NCI-H1694 (cell line): ENCODE measurements at regions not wholly inside any gene's neighbourhood (a gene's known extent, or its start where the extent isn't known, plus 50 kb on each side); places are given as distances from the start of the nearest gene placed in this dataset.
"Not testable (repeated sequence)": the region's sequence is repeated elsewhere in the genome, so short reads cannot be mapped to it uniquely, and the experiment has no call there.

ENCODE experiments used
- DNase-seq: peaks from one replicate; lab custom pipeline; 2025; lab: John Stamatoyannopoulos, UW

DNA sequence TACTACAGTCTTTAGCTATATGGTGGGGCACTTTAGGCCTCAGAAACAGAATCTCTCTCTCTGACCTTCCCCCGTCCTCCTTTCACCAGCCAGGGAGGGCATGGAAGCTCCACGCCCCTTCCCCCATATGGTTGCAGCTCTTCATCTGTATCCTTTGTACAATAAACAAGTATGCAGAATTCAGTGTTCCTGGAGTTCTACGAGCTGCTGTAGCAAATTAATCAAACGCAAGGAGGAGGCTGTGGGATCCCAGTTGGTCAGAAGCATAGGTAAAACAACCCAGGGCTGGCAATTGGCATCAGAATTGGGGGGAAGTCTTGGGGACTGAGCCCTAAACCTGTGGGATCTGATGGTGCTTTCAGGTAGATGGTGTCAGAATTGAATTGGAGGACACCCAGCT is 163.7 kb upstream of the NLRP1 start:
- no peak for DNase-seq

DNA sequence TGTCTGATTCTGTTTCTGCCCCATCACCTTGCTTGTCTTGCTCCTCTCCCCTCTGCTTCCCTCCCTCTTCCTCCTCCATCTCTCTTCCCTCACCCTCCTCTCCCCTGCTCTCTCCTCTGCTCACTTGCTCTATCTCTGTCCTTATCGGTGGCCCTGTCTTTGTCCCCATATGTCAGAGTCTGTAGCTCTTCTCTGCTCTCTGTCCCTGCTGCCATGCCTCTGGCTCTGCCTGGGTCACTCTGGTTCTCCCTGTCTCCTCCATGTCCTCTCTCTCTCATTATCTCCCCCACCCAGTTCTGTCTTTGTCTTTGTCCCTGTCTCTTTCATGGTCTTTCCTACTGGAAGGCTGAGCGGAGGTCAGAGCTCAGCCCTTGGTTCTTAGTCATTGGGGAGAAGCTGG is 169.1 kb upstream of the NLRP1 start:
- no peak for DNase-seq

DNA sequence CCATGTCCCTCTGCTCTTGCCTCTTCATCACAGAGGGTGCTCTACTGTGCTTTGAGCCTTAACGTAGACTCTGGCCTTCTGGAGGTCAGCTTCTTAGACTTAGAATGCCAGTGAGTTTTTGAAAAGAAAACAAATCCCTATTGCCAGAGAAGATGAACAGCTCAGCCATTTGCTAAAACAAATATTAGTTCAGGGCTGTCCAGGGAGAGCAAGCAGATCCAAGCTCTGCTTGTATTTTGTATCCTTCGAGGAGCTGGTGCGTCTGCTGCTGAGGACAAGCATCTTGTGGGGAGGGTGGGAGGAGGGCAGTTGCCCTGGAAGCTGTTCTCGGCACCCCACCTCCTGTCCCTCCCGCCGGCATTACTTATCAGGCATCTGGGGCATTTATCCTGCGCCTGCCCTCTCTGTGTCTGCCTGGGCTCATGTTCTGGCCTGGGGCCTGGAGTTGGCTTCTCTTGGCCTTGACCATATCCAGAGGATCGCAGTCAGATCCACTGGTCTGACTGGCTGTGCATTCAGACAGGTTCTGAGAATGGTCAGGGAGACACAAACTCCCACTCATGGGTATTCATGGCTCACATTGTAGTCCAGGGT is 173.1 kb upstream of the NLRP1 start:
- DNase-seq = no peak

DNA sequence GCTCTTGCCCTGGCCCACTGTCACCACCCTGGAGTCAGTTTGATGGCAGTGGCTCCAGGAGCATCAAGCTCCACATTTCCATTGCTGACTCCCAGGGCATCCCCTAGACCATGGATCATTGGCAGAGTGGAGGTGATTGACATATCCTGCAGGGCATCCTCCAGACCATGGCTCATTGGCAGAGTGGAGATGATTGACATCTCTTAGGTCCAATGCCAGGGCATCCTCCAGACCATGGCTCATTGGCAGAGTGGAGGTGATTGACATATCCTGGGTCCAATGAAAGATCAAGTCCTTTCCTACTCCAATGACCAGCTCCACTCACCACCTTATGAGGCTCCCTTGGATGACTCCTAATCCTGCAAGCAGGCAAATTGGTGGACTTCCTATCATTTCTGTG is 174.3 kb upstream of the NLRP1 start:
- no peak for DNase-seq

DNA sequence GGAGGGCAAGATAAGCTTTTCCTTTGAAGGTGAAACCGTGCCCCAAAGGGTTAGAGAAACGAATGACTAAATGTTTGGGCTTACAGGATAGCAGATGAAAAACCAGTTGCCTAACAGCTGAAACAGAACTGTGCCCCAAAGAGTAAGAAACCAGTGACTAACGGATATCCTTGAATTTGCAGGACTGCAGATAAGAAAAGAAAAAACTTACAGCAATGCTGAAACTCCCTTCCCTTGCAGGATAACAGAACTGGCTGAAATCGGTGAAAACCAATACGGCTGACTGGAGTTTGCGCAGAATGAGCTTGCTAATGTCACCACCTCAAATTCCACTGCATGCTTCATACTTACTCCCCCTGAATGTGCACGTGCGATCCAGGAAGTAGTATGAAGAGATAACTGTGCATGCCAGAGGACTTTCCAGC is 175.2 kb upstream of the NLRP1 start:
- DNase-seq = no peak

DNA sequence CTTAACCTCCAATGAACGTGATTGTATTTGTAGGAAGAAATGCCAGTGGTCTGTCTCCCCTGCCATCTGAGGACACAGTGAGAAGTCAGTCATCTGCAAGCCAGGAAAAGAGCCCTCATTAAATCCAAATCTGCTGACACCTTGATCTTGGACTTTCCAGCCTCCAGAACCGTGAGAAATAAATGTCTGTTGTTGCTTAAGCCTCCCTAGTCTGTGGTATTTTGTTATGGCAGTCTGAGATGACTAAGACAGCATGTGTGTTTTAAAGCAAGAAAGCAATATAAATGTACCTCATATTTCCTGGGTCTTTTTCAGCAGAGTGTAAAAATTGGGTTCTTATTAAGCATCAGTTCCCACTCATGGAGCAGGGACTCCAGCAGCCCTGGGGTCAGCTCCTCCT is 177.9 kb upstream of the NLRP1 start:
- DNase-seq = no peak

DNA sequence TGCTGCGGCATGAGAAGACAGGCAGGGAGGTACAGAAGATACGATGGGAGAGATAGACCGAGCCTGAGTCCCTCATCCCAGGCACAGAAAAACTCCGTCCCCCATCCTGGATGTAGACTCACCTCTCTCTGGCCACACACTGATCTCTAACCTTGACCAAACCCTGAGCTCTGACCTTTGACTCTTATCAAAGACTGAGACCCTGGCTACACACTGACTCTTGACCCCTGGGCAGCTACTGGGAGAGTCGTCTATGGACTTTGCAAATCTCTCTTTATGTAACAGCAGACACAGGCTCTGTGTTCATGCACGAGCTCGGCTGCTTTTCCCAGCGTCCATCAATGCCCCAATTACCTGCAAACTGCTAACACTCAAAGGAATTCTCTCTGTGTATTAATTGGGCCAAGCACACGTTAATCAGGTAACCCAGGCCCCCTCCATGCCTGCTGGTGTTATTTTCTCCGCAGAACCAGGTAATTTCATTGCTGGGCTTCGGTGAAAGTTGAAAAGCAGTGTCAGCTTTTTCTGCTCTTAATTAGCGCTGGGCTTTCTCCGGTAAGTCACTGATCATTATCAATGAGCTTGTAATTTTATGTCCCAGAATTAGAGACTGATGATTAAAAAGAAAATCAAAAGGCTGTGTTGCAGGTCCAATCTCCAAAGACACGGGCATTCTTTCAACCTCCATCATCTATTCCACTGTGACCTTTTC is 179.4 kb upstream of the NLRP1 start:
- no peak for DNase-seq

DNA sequence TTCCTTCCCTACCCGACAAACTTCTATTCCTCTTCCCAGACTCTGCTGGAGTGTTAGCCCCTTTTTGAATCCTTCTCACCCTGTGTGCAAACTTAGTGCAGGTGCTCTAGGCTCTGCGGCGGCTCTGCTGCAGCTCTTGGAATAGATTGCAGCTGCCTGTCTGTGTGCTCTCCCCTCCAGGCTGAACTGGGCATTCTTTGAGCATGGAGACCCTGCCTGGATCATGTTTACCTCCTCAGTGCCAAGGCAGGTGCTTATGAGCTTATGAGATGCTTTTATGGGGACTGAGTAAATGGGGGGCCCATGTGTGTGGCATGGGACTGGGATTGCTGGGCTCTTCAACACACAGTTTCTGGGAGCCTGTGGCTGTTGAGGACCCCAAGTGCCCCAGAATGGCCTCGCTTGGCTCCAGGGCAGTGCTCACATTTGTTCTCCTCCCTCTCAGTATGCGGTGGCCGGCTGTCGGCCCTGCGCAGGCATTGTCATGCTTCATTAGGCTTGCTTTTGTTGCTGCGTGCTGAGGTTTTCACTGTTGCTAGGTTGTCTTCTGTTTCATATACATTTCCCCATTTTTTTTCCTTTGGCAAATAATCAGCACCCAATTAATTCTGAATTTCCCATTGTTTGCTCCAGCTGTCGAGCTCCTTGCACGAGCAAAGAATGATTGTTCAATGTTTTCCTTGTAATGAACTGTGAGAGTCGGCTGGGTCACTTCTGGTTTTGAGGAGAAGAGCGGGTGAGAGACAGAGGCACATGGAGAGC is 185.5 kb upstream of the NLRP1 start:
- DNase-seq = peak; percentile 46

DNA sequence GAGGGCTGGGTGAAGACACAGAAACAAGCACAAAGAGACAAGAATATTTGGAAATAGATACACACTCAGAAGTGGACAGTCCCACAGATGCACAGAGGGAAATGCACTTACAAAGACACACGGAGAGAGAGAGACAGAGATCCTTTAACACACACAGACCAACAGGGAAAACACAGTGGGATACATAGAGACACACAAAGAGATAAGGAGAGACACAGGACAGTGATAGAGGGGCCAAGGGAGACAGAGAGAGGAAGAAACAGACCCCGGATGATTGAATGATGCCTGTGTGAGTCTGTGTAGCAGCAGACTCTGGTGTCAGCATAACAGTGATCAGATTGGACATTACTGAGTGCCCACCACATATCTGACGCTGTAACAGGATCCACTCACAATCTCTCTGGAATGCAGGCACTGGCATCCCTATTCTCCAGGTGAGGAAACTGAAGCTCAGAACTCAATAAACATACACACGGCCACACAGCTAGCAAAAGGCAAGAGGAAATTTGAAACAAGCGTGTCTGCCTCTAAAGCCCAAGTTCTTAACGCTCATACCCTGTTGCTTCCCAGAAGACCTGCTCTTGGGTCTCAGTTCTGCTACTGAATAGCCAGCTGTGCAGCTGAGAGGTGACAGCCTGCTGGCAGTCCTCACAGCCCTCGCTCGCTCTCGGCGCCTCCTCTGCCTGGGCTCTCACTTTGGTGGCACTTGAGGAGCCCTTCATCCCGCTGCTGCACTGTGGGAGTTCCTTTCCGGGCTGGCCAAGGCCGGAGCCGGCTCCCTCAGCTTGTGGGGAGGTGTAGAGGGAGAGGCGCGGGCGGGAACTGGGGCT is 186.3 kb upstream of the NLRP1 start:
- no peak for DNase-seq

DNA sequence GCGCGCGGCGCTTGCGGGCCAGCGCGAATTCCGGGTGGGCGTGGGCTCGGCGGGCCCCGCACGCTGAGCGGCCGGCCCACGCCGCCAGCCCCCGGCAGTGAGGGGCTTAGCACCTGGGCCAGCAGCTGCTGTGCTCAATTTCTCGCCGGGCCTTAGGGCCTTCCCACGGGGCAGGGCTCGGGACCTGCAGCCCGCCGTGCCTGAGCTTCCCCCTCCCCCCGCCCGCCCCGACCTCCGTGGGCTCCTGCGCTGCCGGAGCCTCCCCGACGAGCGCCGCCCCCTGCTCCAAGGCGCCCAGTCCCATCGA is 186.9 kb upstream of the NLRP1 start:
- not testable (repeated sequence) for DNase-seq

DNA sequence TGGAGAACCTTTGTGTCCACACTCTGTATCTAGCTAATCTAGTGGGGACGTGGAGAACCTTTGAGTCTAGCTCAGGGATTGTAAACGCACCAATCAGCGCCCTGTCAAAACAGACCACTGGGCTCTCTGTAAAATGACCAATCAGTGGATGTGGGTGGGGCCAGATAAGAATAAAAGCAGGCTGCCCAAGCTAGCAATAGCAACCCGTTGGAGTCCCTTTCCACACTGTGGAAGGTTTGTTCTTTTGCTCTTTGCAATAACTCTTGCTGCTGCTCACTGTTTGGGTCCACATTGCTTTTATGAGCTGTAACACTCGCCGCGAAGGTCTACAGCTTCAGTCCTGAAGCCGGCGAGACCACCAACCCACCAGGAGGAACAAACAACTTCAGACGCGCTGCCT is 187.7 kb upstream of the NLRP1 start:
- DNase-seq = not testable (repeated sequence)

DNA sequence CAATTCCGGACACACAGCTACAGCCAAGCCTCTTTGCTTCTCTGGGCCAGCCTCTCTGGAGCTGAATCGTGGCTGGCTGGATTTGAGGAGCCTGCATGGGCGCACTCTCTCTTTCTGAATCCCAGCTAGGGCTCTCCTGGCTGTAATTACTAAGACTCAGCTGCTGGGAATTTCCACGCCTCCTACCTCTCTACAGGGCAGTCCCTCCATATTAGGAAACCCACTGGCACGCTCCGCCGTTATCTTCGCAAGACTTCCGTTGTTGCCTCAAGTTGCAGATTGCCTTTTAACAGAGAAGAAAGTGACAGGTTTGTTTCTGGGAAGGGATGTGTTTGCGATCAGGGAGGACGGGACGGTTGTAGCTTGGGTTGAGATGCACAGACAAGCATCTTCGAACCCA is 188.4 kb upstream of the NLRP1 start:
- no peak for DNase-seq

DNA sequence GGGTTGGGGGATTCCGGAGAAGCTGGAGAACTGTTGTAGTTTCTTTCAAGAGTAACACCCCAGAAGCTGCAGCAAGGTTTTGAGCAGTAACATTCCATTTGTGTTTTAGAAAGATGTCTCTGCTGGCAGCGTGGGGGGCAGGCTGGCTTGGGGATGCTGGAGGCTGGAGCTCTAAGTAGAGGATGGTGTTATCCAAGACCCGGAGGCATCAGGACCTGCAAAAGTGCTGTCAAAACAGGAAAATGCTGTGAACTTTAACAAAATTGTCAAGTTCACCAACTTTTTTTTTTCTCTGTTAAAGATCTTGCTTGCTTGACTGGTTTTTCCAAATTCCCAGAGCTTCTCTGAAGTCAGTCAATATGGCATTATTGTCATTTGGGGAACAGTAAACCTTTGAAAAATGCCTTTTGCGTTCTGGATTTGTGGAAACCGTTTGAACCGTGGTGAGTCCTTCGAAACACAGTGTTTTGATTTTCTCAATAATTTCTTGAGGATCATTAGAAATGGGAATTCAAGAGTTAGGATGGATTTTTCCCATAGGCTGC is 189.6 kb upstream of the NLRP1 start:
- DNase-seq = no peak

DNA sequence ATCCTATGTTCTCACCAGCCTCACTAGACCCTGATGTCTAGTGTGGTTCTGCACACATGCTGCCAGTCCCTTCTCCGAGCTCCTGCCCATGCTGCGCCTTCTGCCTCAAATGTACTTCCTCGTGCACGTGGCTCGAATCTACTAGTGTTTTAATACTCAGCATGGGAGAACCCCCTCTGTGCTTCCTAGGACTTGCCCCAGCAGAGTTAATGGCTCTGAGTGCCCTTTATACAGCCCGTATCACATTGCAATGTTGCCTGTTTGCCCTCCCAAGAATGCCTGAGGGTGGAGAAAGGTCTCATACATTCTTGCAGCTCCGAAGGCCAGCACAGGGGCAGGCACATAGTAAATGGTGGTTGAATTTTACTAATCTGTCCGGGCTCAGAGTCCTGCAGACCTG is 190.8 kb upstream of the NLRP1 start:
- no peak for DNase-seq

DNA sequence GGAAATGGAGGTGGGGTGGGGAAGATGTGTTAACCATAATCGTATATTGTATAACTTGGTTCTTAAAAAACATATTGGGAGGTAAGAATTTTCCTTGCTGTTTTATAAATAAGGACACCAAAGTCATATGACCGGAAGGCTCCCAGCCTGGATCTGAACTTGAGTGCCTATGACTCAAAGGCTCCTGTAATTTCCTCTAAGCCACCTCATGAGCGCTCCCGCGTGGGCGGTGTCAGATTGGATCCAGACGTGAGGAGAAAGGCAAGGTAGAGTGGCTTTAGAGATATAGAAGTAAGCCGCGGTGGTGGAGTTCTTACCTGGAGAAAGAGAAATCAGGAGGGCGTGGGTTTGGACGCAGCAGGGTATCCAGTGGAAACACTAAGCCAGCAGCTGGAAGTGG is 196.2 kb upstream of the NLRP1 start:
- DNase-seq = no peak

DNA sequence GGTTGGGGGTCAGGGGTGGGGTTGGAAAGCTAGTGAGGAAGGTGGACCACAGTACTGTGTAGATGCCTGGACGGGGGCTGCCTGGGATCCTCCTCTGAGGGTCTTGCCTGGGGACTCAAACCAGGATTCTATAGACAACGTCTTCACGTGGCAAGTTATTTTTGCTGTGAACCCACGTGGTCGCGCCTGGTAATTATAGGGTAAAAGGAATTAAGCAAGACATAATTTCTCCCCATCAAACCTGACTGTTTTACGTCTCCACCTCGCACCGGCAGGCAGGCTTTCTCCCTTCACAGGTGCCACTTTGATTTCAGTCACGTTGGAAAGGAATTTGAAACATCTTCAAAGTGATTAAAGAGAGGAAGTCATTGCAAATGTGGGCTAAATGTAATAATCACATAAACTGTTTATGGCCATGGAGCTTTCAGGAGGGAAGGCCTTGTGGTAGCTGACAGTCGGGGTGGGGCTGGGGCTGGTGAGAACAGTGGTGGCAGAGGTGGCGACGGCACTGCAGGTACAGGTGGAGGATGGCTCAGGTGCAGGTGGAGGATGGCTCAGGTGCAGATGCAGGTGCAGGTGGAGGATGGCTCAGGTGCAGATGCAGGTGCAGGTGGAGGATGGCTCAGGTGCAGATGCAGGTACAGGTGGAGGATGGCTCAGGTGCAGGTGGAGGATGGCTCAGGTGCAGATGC is 197.1 kb upstream of the NLRP1 start:
- no peak for DNase-seq

DNA sequence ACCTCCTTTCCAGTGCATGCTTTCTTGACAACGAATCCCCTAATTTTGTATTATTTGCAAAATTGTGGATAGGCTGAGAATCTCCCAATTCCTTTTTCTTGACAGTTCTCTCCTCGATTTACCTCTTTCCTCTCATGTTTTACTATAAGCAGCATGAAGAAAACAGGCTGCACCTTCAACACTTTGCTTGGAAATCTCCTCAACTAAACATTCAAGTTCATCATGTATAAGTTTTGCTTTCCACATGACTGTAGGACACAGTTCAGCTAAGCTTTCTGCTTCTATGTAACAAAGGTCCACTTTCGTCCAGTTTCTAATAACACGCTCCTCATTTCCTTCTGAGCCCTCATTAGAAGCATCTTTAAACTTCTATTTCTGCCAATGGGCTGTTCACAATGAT is 199.0 kb upstream of the NLRP1 start:
- DNase-seq = no peak

DNA sequence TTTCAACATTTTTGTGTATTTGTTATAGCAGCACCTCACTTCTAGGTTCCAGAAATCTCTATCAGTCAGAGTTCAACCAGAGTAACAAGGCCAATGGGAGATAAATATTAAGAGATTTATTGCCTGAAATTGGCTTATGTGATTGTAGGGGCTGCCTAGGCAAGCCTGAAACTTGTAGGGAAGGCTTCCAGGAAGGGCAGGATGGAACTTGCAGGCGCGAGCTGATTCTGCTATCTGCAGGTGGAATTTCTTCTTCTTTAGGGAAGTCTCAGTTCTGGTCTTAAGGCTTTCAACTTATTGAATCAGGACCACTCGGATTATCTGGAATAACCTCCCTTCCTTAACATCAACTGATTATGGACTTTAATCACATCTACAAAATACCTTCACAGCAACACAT is 199.5 kb upstream of the NLRP1 start:
- DNase-seq = no peak

DNA sequence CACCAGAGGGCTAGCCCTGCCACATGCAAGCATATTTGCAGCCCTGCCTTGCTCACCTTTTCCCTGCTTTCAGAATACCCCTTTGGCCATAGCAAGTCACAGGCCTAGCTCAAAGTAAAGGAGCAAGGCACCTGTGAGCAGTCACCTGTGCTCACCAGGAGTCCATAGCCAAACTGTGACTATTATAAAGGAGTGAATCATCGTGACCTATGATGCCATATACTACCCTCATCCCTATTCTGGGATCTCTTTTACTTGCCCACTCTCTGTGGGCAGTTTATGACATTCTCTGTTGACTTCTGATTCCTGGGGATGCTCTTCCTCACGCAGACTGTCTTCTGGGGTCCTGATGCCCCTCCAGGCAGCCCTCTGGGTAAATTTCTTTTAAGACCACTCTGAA is 200.5 kb upstream of the NLRP1 start:
- DNase-seq = no peak

DNA sequence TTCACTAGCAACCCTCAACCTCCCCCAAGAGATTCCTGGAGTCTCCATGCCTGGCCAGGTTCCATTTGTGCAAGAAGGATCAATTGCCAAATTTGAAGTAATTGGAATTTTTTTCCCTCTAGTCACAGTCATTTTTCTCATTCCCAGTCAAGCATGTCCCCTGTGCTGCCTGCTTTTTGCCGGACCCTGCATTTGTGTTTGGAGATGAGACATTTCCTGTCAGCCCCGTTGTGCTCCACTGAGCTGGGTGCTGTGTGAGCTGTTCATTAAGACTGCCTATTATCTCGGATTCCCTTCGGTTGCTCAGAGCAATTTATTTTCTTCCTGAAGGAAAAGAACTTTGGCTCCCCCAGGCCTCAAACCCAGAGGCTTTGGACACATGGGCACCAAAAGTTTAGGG is 201.0 kb upstream of the NLRP1 start:
- DNase-seq = no peak

DNA sequence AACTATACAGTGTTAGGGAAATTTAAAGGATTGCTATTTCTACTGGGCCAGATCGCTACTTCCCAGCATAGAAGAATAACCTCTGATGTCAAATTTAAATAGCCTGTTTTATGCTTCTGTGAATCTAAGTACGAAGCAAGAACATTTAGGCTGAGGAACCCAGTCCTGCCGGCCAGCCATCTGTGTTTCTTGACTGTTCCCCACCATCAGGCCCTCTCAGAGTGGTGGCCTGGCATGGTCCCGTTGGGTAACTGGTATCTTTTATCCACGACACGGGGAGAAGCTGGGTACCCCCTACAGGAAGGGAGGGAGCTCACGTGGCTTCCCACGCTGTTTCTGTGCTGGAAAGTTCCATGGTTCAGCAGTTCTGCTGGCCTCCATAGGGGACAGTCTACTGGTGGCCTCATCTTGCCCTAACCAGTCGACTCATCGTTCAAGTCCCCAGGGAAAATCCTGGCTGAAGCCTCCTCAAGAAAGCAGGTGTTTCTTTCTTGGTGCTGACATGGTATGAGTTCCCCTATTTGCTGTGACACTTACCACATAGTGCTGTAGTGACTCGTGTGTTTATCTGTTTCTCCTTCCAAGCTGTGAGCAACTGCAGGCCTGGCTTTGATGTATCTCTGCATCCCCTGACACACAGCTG is 201.7 kb upstream of the NLRP1 start:
- DNase-seq = no peak
